ENCODE measurements at regions not wholly inside any gene's neighbourhood (a gene's known extent, or its start where the extent isn't known, plus 50 kb on each side); places are given as distances from the start of the nearest gene placed in this dataset.
"Not testable (repeated sequence)": the region's sequence is repeated elsewhere in the genome, so short reads cannot be mapped to it uniquely, and the experiment has no call there.

- intact Hi-C loops (cut with micrococcal nuclease): no loop called here
- H3K9me3 Mint-ChIP-seq: no peaks in the 10 kb centered on the region
- no peak overlapping the region for H3K27ac Mint-ChIP-seq
- H3K4me3 Mint-ChIP-seq: no peak overlapping the region
- H3K27me3 Mint-ChIP-seq: no peaks in the 10 kb centered on the region
- no peaks in the 10 kb centered on the region for H3K36me3 Mint-ChIP-seq (ENCODE audit: low read depth)
- no peaks in the 10 kb centered on the region for H3K4me1 Mint-ChIP-seq (ENCODE audit: low read depth)
Observed at GRCh38 chr4:10873809-10874208, 189.2 kb upstream of the CLNK start.

- H3K27ac Mint-ChIP-seq: no peak overlapping the region
Observed at GRCh38 chr4:10872833-10873517, 188.4 kb upstream of the CLNK start.

GRCh38 chr4:10866666-10867065 lies 182.1 kb upstream of the CLNK start:
- no peaks in the 10 kb centered on the region for H3K36me3 Mint-ChIP-seq (ENCODE audit: low read depth)
- H3K27ac Mint-ChIP-seq: no peak overlapping the region
- no peaks in the 10 kb centered on the region for H3K9me3 Mint-ChIP-seq
- intact Hi-C loops (cut with micrococcal nuclease): no loop called here
- no peak overlapping the region for H3K4me3 Mint-ChIP-seq
- H3K27me3 Mint-ChIP-seq: no peaks in the 10 kb centered on the region
- no peaks in the 10 kb centered on the region for H3K4me1 Mint-ChIP-seq (ENCODE audit: low read depth)

More at GRCh38 chr4:10872833-10873517, 188.4 kb upstream of the CLNK start:
- intact Hi-C loops (cut with micrococcal nuclease): no loop called here
- no peaks in the 10 kb centered on the region for H3K27me3 Mint-ChIP-seq
- H3K4me1 Mint-ChIP-seq (ENCODE audit: low read depth): no peaks in the 10 kb centered on the region
- H3K9me3 Mint-ChIP-seq: no peaks in the 10 kb centered on the region
- no peaks in the 10 kb centered on the region for H3K36me3 Mint-ChIP-seq (ENCODE audit: low read depth)
- H3K4me3 Mint-ChIP-seq: no peak overlapping the region

GRCh38 chr4:10861036-10861435 lies 176.5 kb upstream of the CLNK start:
- Mint-ChIP-seq H3K4me1 (ENCODE audit: low read depth) (no peaks in the 10 kb centered on the region), H3K27ac (no peak overlapping the region), H3K27me3 (no peaks in the 10 kb centered on the region), H3K36me3 (ENCODE audit: low read depth) (no peaks in the 10 kb centered on the region), H3K9me3 (peaks cover 6% of the 10 kb centered on the region), H3K4me3 (no peak overlapping the region)
- intact Hi-C loops (cut with micrococcal nuclease): no loop called here

GRCh38 chr4:10856271-10856782 lies 171.8 kb upstream of the CLNK start:
- H3K36me3 Mint-ChIP-seq (ENCODE audit: low read depth): no peaks in the 10 kb centered on the region
- H3K27me3 Mint-ChIP-seq: no peaks in the 10 kb centered on the region
- no peak overlapping the region for H3K27ac Mint-ChIP-seq
- no peaks in the 10 kb centered on the region for H3K4me1 Mint-ChIP-seq (ENCODE audit: low read depth)
- intact Hi-C loops (cut with micrococcal nuclease): no loop called here
- peaks cover 13% of the 10 kb centered on the region for H3K9me3 Mint-ChIP-seq
- no peak overlapping the region for H3K4me3 Mint-ChIP-seq

GRCh38 chr4:10853196-10853595 lies 168.6 kb upstream of the CLNK start:
- Mint-ChIP-seq H3K9me3 (peaks cover 8% of the 10 kb centered on the region), H3K4me1 (ENCODE audit: low read depth) (no peaks in the 10 kb centered on the region), H3K36me3 (ENCODE audit: low read depth) (no peaks in the 10 kb centered on the region), H3K27ac (no peak overlapping the region), H3K27me3 (no peaks in the 10 kb centered on the region), H3K4me3 (no peak overlapping the region)
- intact Hi-C loops (cut with micrococcal nuclease): no loop called here

- H3K36me3 Mint-ChIP-seq (ENCODE audit: low read depth): no peaks in the 10 kb centered on the region
- H3K4me3 Mint-ChIP-seq: no peak overlapping the region
- intact Hi-C loops (cut with micrococcal nuclease): no loop called here
- no peaks in the 10 kb centered on the region for H3K4me1 Mint-ChIP-seq (ENCODE audit: low read depth)
- no peaks in the 10 kb centered on the region for H3K9me3 Mint-ChIP-seq
- no peaks in the 10 kb centered on the region for H3K27me3 Mint-ChIP-seq
- no peak overlapping the region for H3K27ac Mint-ChIP-seq
Observed at GRCh38 chr4:10841697-10842096, 157.1 kb upstream of the CLNK start.

- Mint-ChIP-seq H3K4me1 (ENCODE audit: low read depth) (no peaks in the 10 kb centered on the region), H3K27ac (no peak overlapping the region), H3K9me3 (peaks cover 1% of the 10 kb centered on the region), H3K36me3 (ENCODE audit: low read depth) (no peaks in the 10 kb centered on the region), H3K27me3 (no peaks in the 10 kb centered on the region), H3K4me3 (no peak overlapping the region)
- intact Hi-C loops (cut with micrococcal nuclease): no loop called here
Observed at GRCh38 chr4:10837151-10837550, 152.6 kb upstream of the CLNK start.

GRCh38 chr4:10832806-10833628 lies 148.4 kb upstream of the CLNK start:
- Mint-ChIP-seq H3K27me3 (no peaks in the 10 kb centered on the region), H3K4me1 (ENCODE audit: low read depth) (no peaks in the 10 kb centered on the region), H3K9me3 (peaks cover 15% of the 10 kb centered on the region), H3K4me3 (no peak overlapping the region), H3K36me3 (ENCODE audit: low read depth) (no peaks in the 10 kb centered on the region), H3K27ac (no peak overlapping the region)
- intact Hi-C loops (cut with micrococcal nuclease): no loop called here

- Mint-ChIP-seq H3K27me3 (no peaks in the 10 kb centered on the region), H3K4me1 (ENCODE audit: low read depth) (no peaks in the 10 kb centered on the region), H3K9me3 (peaks cover 15% of the 10 kb centered on the region), H3K4me3 (no peak overlapping the region), H3K36me3 (ENCODE audit: low read depth) (no peaks in the 10 kb centered on the region), H3K27ac (no peak overlapping the region)
- intact Hi-C loops (cut with micrococcal nuclease): no loop called here
Observed at GRCh38 chr4:10831727-10832408, 147.3 kb upstream of the CLNK start.

- peaks cover 15% of the 10 kb centered on the region for H3K9me3 Mint-ChIP-seq
- H3K4me1 Mint-ChIP-seq (ENCODE audit: low read depth); H3K27me3 Mint-ChIP-seq; H3K4me3 Mint-ChIP-seq; H3K27ac Mint-ChIP-seq; intact Hi-C loops (cut with micrococcal nuclease); H3K36me3 Mint-ChIP-seq (ENCODE audit: low read depth): not testable (repeated sequence)
Observed at GRCh38 chr4:10828918-10829538, 144.5 kb upstream of the CLNK start.

- intact Hi-C loops (cut with micrococcal nuclease): no loop called here
- no peak overlapping the region for H3K4me3 Mint-ChIP-seq
- H3K4me1 Mint-ChIP-seq (ENCODE audit: low read depth): no peaks in the 10 kb centered on the region
- H3K9me3 Mint-ChIP-seq: no peaks in the 10 kb centered on the region
- no peaks in the 10 kb centered on the region for H3K36me3 Mint-ChIP-seq (ENCODE audit: low read depth)
- no peaks in the 10 kb centered on the region for H3K27me3 Mint-ChIP-seq
- no peak overlapping the region for H3K27ac Mint-ChIP-seq
Observed at GRCh38 chr4:10821826-10822225, 137.3 kb upstream of the CLNK start.

GRCh38 chr4:10816571-10816970 lies 132.0 kb upstream of the CLNK start:
- no peaks in the 10 kb centered on the region for H3K4me1 Mint-ChIP-seq (ENCODE audit: low read depth)
- intact Hi-C loops (cut with micrococcal nuclease): no loop called here
- no peaks in the 10 kb centered on the region for H3K36me3 Mint-ChIP-seq (ENCODE audit: low read depth)
- no peak overlapping the region for H3K4me3 Mint-ChIP-seq
- H3K27ac Mint-ChIP-seq: no peak overlapping the region
- no peaks in the 10 kb centered on the region for H3K9me3 Mint-ChIP-seq
- peaks cover 5% of the 10 kb centered on the region for H3K27me3 Mint-ChIP-seq

- intact Hi-C loops (cut with micrococcal nuclease): no loop called here
- H3K27me3 Mint-ChIP-seq: peaks cover 14% of the 10 kb centered on the region
Observed at GRCh38 chr4:10811991-10812390, 127.4 kb upstream of the CLNK start.

More at GRCh38 chr4:10811991-10812390, 127.4 kb upstream of the CLNK start:
- Mint-ChIP-seq H3K9me3 (peaks cover 17% of the 10 kb centered on the region), H3K4me1 (ENCODE audit: low read depth) (no peaks in the 10 kb centered on the region), H3K36me3 (ENCODE audit: low read depth) (no peaks in the 10 kb centered on the region), H3K4me3 (no peak overlapping the region), H3K27ac (no peak overlapping the region)
